Testis (tissue), 2 donors: ENCODE measurements at regions not wholly inside any gene's neighbourhood (a gene's known extent, or its start where the extent isn't known, plus 50 kb on each side); places are given as distances from the start of the nearest gene placed in this dataset.
"Not testable (repeated sequence)": the region's sequence is repeated elsewhere in the genome, so short reads cannot be mapped to it uniquely, and the experiment has no call there.

Experiments
- DNase-seq: peaks from one replicate; pipeline ENCODE4 v3.0.0-alpha.2; 2019
- H3K27ac ChIP-seq, 2 donors: fragments of 200-600 bp; sonication (generic); one replicate each; pipeline ENCODE4 v1.5.1; 2019
- H3K27me3 ChIP-seq: fragments of 200-600 bp; sonication (generic); one replicate; pipeline ENCODE4 v1.5.1; 2019
- H3K36me3 ChIP-seq: fragments of 200-600 bp; sonication (generic); one replicate; pipeline ENCODE4 v1.5.1; 2017; ENCODE audit warnings: low read depth; ENCODE audit errors: missing control alignments
- H3K4me1 ChIP-seq: fragments of 200-600 bp; sonication (generic); one replicate; pipeline ENCODE4 v1.5.1; 2019
- H3K4me3 ChIP-seq, 2 donors: fragments of 200-600 bp; sonication (generic); one replicate each; pipeline ENCODE4 v1.5.1; 2017 to 2019
- H3K9me3 ChIP-seq: fragments of 200-600 bp; sonication (generic); one replicate; pipeline ENCODE4 v1.5.1; 2017
- POLR2A ChIP-seq: fragments of 450-650 bp; IDR thresholded peaks from one replicate; pipeline ENCODE4 v1.6.1; 2017; ENCODE audit warnings: antibody characterized with exemption, mild to moderate bottlenecking, moderate library complexity
- WGBS, 2 donors: methylation state at CpG; one replicate each; pipeline ENCODE4 v1.1.5; 2018; 5-methylcytosine and 5-hydroxymethylcytosine counted together
- intact Hi-C: fragments of 100-400 bp; cut with DNase I; formaldehyde crosslinking; loops from one replicate; pipeline ENCODE4 v1.15.1; 2023; ENCODE audit warnings: low total_unique reads
- TF ChIP-seq, protein P1 (sequence below), 3 experiments: fragments of 450-650 bp in 2 of 3; fragments of 200-600 bp in 1 of 3; sonication (generic) in 1 of 3; IDR thresholded peaks; one replicate each; pipeline ENCODE4 v1.5.1; 2016 to 2019; ENCODE audit warnings: antibody characterized with exemption in 3 of 3, mild to moderate bottlenecking in 2 of 3, moderate library complexity in 1 of 3

DNA sequence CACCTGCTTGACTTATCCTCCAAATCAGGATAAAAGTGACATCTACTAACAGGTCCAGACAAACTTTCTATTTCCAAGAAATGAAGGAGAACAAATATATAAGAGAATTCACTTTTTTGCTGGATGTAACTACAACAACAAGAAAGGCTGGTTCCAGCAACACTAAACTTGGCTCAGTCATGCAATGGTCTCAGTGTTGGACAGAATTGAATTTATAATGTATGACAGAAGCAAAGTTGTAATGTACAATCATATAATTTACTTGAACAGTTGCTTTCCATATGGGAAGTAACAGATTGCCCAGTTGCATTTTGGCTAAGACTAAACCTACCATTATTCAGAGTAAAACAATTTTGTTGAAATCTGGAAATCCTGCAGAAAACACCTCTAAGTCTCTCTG is 183.3 kb upstream of the INTU start:
- no peak overlapping the region for H3K27ac ChIP-seq
- intact Hi-C loops: no loop called here
- no peak for DNase-seq
- H3K36me3 ChIP-seq: no peaks in the 10 kb centered on the region
- no peaks in the 10 kb centered on the region for H3K9me3 ChIP-seq
- no peaks in the 10 kb centered on the region for H3K27me3 ChIP-seq
- H3K4me3 ChIP-seq: no peak overlapping the region
- TF ChIP-seq POLR2A: no peak
- TF ChIP-seq, protein P1, sequence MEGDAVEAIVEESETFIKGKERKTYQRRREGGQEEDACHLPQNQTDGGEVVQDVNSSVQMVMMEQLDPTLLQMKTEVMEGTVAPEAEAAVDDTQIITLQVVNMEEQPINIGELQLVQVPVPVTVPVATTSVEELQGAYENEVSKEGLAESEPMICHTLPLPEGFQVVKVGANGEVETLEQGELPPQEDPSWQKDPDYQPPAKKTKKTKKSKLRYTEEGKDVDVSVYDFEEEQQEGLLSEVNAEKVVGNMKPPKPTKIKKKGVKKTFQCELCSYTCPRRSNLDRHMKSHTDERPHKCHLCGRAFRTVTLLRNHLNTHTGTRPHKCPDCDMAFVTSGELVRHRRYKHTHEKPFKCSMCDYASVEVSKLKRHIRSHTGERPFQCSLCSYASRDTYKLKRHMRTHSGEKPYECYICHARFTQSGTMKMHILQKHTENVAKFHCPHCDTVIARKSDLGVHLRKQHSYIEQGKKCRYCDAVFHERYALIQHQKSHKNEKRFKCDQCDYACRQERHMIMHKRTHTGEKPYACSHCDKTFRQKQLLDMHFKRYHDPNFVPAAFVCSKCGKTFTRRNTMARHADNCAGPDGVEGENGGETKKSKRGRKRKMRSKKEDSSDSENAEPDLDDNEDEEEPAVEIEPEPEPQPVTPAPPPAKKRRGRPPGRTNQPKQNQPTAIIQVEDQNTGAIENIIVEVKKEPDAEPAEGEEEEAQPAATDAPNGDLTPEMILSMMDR (IDR thresholded peaks at IDR 0.05): no peak
- H3K4me1 ChIP-seq: no peaks in the 10 kb centered on the region

DNA sequence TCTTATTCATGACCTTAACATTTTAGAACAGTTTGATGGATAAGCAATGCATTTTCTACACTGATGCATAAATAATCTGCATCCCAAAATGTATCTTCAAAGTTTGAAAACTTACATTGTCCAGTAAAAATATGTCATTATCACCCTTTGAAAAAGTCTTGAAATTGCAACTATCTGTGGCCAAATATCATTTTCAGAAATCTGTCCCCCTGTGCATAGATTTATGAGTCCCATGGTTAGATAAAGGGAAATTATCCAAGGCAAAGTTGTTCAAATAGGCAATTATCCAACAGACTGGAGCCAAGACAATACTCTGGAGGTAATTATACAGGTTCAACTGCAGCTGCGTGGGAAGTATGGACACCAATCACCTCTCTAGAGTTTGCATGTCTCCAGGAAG is 182.5 kb upstream of the INTU start:
- Histone ChIP-seq H3K9me3 (no peaks in the 10 kb centered on the region), H3K27ac (no peak overlapping the region), H3K4me3 (no peak overlapping the region), H3K27me3 (no peaks in the 10 kb centered on the region), H3K36me3 (no peaks in the 10 kb centered on the region), H3K4me1 (no peaks in the 10 kb centered on the region)
- no peak for TF ChIP-seq POLR2A
- TF ChIP-seq, protein P1 (IDR thresholded peaks at IDR 0.05): no peak
- 57 to 70% methylated on average over 1 of the region's 1 CpG for WGBS, 2 donors
- no peak for DNase-seq
- intact Hi-C loops: no loop called here

DNA sequence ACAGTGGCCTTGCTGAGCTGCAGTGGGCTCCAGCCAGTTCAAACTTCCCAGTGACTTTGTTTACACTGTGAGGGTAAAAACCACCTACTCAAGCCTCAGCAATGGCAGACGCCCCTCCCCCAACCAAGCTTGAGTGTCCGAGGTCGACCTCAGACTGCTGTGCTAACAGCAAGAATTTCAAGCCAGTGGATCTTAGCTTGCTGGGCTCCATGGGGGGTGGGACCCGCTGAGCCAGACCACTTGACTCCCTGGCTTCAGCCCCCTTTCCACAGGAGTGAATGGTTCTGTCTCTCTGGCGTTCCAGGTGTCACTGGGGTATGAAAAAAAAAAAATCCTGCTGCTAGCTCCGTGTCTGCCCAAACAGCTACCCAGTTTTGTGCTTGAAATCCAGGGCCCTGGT is 168.9 kb upstream of the INTU start:
- WGBS, 2 donors: 80 to 82% methylated on average over 2 to 6 of the region's 6 CpGs
- intact Hi-C loops: no loop called here
- TF ChIP-seq, protein P1 (IDR thresholded peaks at IDR 0.05): no peak
- no peak for TF ChIP-seq POLR2A

DNA sequence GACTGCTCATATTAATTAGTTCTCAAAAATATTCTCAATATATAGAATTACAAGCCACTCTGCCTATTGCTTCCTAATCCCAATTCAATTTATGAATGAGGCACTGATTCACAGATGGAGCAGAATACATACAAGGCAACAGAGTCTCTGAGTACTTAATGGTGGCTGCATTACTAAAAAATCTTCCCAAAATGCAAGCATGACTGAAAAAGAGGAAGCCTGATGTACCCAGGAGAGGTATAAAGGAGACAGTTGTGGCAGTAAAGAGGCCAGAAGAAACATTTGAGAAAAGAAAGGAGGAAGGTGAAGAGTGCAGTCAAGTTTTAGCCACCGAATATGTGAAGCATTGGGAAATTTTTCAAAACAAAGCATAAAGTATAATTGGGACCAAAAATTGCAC is 163.2 kb upstream of the INTU start:
- TF ChIP-seq POLR2A: no peak
- TF ChIP-seq, protein P1 (IDR thresholded peaks at IDR 0.05): no peak
- H3K27me3 ChIP-seq: no peaks in the 10 kb centered on the region
- intact Hi-C loops: no loop called here
- whole genome bisulfite sequencing, 2 donors: 38 to 71% methylated on average over 1 of the region's 1 CpG
- H3K27ac ChIP-seq: no peak overlapping the region
- no peaks in the 10 kb centered on the region for H3K9me3 ChIP-seq
- no peak for DNase-seq
- no peaks in the 10 kb centered on the region for H3K4me1 ChIP-seq
- H3K4me3 ChIP-seq: no peak overlapping the region
- no peaks in the 10 kb centered on the region for H3K36me3 ChIP-seq

More for the DNA sequence above, 168.9 kb upstream of the INTU start:
- H3K4me3 ChIP-seq: no peak overlapping the region
- H3K27ac ChIP-seq: no peak overlapping the region
- no peak for DNase-seq
- no peaks in the 10 kb centered on the region for H3K9me3 ChIP-seq
- no peaks in the 10 kb centered on the region for H3K27me3 ChIP-seq
- no peaks in the 10 kb centered on the region for H3K4me1 ChIP-seq
- no peaks in the 10 kb centered on the region for H3K36me3 ChIP-seq

DNA sequence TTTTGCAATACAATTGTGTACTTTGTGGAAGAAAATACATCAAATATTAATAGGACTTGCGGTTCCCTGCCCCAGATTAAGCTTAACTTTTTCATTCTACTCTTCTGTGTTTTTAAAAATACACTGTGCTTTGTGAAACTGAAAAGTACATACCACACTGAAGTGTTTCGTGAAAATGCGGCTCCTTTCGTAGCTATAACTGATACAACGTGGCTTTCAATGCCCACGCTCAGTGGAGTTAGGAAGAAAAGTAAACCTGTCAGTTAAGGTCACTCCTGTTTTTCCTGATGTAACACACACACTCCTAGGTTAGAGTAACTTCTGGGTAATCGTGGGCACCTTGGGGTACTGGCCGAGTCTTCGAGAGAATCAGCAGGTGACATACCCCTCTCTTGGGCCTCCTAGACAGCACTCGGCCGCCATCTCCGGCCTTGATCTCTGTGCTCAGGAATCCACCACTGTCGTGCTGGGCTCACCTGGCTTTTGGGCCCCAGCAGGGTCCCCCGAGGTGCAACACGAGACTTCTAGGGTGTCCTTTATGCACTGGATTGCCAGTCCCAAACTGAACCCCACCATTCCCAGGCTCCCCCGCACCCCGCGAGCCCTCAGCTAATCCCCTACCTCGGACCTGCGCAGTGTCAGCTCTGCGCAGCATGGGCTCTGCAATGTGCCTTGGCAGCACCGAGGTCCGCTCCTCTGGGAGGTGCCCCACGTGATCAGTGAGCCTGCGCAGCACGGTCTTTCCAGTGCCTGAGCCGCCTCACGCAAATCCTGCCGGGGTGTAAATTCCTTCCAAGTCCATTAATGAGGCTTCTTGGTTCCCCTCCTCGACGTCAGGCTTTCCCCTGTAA is 162.6 kb upstream of the INTU start:
- WGBS, 2 donors: 63 to 76% methylated on average over 29 to 31 of the region's 31 CpGs
- H3K4me3 ChIP-seq: peak overlapping the region; percentile 38 to 48
- H3K27ac ChIP-seq: no peak overlapping the region
- TF ChIP-seq POLR2A: no peak
- TF ChIP-seq, protein P1 (IDR thresholded peaks at IDR 0.05): no peak
- no peaks in the 10 kb centered on the region for H3K4me1 ChIP-seq
- no peaks in the 10 kb centered on the region for H3K27me3 ChIP-seq
- DNase-seq: peak; percentile 62
- intact Hi-C loops: no loop called here
- no peaks in the 10 kb centered on the region for H3K36me3 ChIP-seq
- no peaks in the 10 kb centered on the region for H3K9me3 ChIP-seq

DNA sequence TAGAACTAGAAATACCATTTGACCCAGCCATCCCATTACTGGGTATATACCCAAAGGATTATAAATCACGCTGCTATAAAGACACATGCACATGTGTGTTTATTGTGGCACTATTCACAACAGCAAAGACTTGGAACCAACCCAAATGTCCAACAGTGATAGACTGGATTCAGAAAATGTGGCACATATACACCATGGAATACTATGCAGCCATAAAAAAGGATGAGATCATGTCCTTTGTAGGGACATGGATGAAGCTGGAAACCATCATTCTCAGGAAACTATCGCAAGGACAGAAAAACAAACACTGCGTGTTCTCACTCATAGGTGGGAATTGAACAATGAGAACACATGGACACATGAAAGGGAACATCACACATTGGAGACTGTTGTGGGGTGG is 154.5 kb upstream of the INTU start:
- H3K4me3 ChIP-seq, H3K36me3 ChIP-seq, H3K27me3 ChIP-seq, H3K4me1 ChIP-seq, intact Hi-C loops, H3K9me3 ChIP-seq, DNase-seq, H3K27ac ChIP-seq: not testable (repeated sequence)
- WGBS, 2 donors: 92 to 95% methylated on average over 3 of the region's 3 CpGs
